ENCODE measurements at regions not wholly inside any gene's neighbourhood (a gene's known extent, or its start where the extent isn't known, plus 50 kb on each side); places are given as distances from the start of the nearest gene placed in this dataset.

GRCh38 chr2:226655871-226656270, 143.7 kb downstream of the IRS1 start:
- no peak for DNase-seq
- intact Hi-C loops (cut with DNase I, micrococcal nuclease) = no loop called here
- Mint-ChIP-seq H3K36me3 (ENCODE audit: low read depth) (no peaks in the 10 kb centered on the region), H3K4me3 (no peak overlapping the region), H3K27me3 (no peaks in the 10 kb centered on the region), H3K4me1 (ENCODE audit: low read depth) (peaks cover 3% of the 10 kb centered on the region), H3K27ac (no peak overlapping the region), H3K9me3 (no peaks in the 10 kb centered on the region)
- H3K9me3 ChIP-seq (ENCODE audit: control insufficient read depth in 1 of 2, insufficient read depth in 1 of 2, low read length in 2 of 2) = no peaks in the 10 kb centered on the region
- no peak for ATAC-seq (ENCODE audit: poor library complexity)
- POLR2A ChIA-PET = no interaction called here
- no peak overlapping the region for H3K27ac ChIP-seq (ENCODE audit: low read depth in 1 of 2, low read length in 2 of 2)
- no peaks in the 10 kb centered on the region for H3K27me3 ChIP-seq (ENCODE audit: control insufficient read depth in 1 of 2, insufficient read depth in 2 of 2, low read length in 2 of 2)
- H3K4me3 ChIP-seq (ENCODE audit: low read length) = no peak overlapping the region
- no peaks in the 10 kb centered on the region for H3K4me1 ChIP-seq (ENCODE audit: insufficient read depth, low read length)
- TF ChIP-seq CTCF (IDR thresholded peaks at IDR 0.05) = no peak
- H3K36me3 ChIP-seq (ENCODE audit: insufficient read depth, low read length) = no peaks in the 10 kb centered on the region
- CTCF ChIA-PET = no interaction called here

- intact Hi-C loops (cut with DNase I, micrococcal nuclease) = no loop called here
- POLR2A ChIA-PET = interaction anchor here (0.5 to 0.6 kb wide), 2 partner anchors 109 to 120 kb away, joined by 3 to 4 read pairs; no protein-coding TSS in a partner anchor
- Histone ChIP-seq H3K4me3 (ENCODE audit: low read length) (no peak overlapping the region), H3K4me1 (ENCODE audit: insufficient read depth, low read length) (peaks cover 15% of the 10 kb centered on the region), H3K27ac (ENCODE audit: low read depth in 1 of 2, low read length in 2 of 2) (no peak overlapping the region), H3K36me3 (ENCODE audit: insufficient read depth, low read length) (no peaks in the 10 kb centered on the region), H3K9me3 (ENCODE audit: control insufficient read depth in 1 of 2, insufficient read depth in 1 of 2, low read length in 2 of 2) (peaks cover 0 to 4% of the 10 kb centered on the region in 2 experiments), H3K27me3 (ENCODE audit: control insufficient read depth in 1 of 2, insufficient read depth in 2 of 2, low read length in 2 of 2) (no peaks in the 10 kb centered on the region)
- Mint-ChIP-seq H3K4me3 (no peak overlapping the region), H3K36me3 (ENCODE audit: low read depth) (no peaks in the 10 kb centered on the region), H3K4me1 (ENCODE audit: low read depth) (peaks cover 17% of the 10 kb centered on the region), H3K27ac (no peak overlapping the region), H3K9me3 (peaks cover 6% of the 10 kb centered on the region), H3K27me3 (peaks cover 4% of the 10 kb centered on the region)
- CTCF ChIA-PET = no interaction called here
- TF ChIP-seq CTCF (IDR thresholded peaks at IDR 0.05) = no peak
- ATAC-seq (ENCODE audit: poor library complexity) (no peak), DNase-seq (no peak)
These were observed 146.4 kb downstream of the IRS1 start for GRCh38 chr2:226652983-226653765.

- Histone ChIP-seq H3K36me3 (ENCODE audit: insufficient read depth, low read length) (no peaks in the 10 kb centered on the region), H3K27me3 (ENCODE audit: control insufficient read depth in 1 of 2, insufficient read depth in 2 of 2, low read length in 2 of 2) (no peaks in the 10 kb centered on the region), H3K4me3 (ENCODE audit: low read length) (no peak overlapping the region), H3K4me1 (ENCODE audit: insufficient read depth, low read length) (peaks cover 15% of the 10 kb centered on the region), H3K9me3 (ENCODE audit: control insufficient read depth in 1 of 2, insufficient read depth in 1 of 2, low read length in 2 of 2) (peaks cover 0 to 10% of the 10 kb centered on the region in 2 experiments), H3K27ac (ENCODE audit: low read depth in 1 of 2, low read length in 2 of 2) (no peak overlapping the region)
- Mint-ChIP-seq H3K36me3 (ENCODE audit: low read depth) (no peaks in the 10 kb centered on the region), H3K9me3 (peaks cover 6% of the 10 kb centered on the region), H3K4me3 (no peak overlapping the region), H3K4me1 (ENCODE audit: low read depth) (peaks cover 17% of the 10 kb centered on the region), H3K27ac (no peak overlapping the region), H3K27me3 (peaks cover 4% of the 10 kb centered on the region)
- no peak for ATAC-seq (ENCODE audit: poor library complexity)
- no peak for TF ChIP-seq CTCF (IDR thresholded peaks at IDR 0.05)
- ChIA-PET POLR2A (interaction anchor here (0.5 kb wide), 1 partner anchor 120 kb away, joined by 4 read pairs; no protein-coding TSS in a partner anchor), CTCF (no interaction called here)
- DNase-seq = peak in 1 of 14 experiments; percentile 33
- intact Hi-C loops (cut with DNase I, micrococcal nuclease) = no loop called here
These were observed 147.3 kb downstream of the IRS1 start for GRCh38 chr2:226652369-226652768.
